ENCODE measurements at regions not wholly inside any gene's neighbourhood (a gene's known extent, or its start where the extent isn't known, plus 50 kb on each side); places are given as distances from the start of the nearest gene placed in this dataset.
"Not testable (repeated sequence)": the region's sequence is repeated elsewhere in the genome, so short reads cannot be mapped to it uniquely, and the experiment has no call there.

GRCh38 chrX:138856881-138857604, 145.5 kb upstream of the FGF13 start:
- H3K27ac Mint-ChIP-seq, result peak overlapping the region in 1 of 6 donors; percentile 34
- no peak for DNase-seq

GRCh38 chrX:138853936-138854335, 142.4 kb upstream of the FGF13 start:
- ATAC-seq (ENCODE audit: low read depth in 2 of 2) (no peak), DNase-seq (no peak)
- Mint-ChIP-seq H3K4me3 (no peak overlapping the region), H3K4me1 (no peaks in the 10 kb centered on the region), H3K27ac (no peak overlapping the region), H3K36me3 (no peaks in the 10 kb centered on the region), H3K9me3 (peaks cover 0 to 3% (median 0%) of the 10 kb centered on the region in 7 donors), H3K27me3 (no peaks in the 10 kb centered on the region)

More at GRCh38 chrX:138856881-138857604, 145.5 kb upstream of the FGF13 start:
- Mint-ChIP-seq H3K9me3 (peaks cover 0 to 2% (median 0%) of the 10 kb centered on the region in 7 donors), H3K36me3 (no peaks in the 10 kb centered on the region), H3K4me3 (no peak overlapping the region), H3K27me3 (no peaks in the 10 kb centered on the region), H3K4me1 (no peaks in the 10 kb centered on the region)
- ATAC-seq (ENCODE audit: low read depth in 2 of 2), result no peak

GRCh38 chrX:138849521-138849920, 138.0 kb upstream of the FGF13 start:
- H3K4me1 Mint-ChIP-seq, result no peaks in the 10 kb centered on the region
- no peaks in the 10 kb centered on the region for H3K36me3 Mint-ChIP-seq
- ATAC-seq (ENCODE audit: low read depth in 2 of 2) (no peak), DNase-seq (no peak)
- no peak overlapping the region for H3K27ac Mint-ChIP-seq
- no peaks in the 10 kb centered on the region for H3K27me3 Mint-ChIP-seq
- peaks cover 0 to 3% (median 0%) of the 10 kb centered on the region in 7 donors for H3K9me3 Mint-ChIP-seq
- H3K4me3 Mint-ChIP-seq, result no peak overlapping the region

- Mint-ChIP-seq H3K27ac (no peak overlapping the region), H3K4me1 (no peaks in the 10 kb centered on the region), H3K9me3 (peaks cover 0 to 4% (median 0%) of the 10 kb centered on the region in 7 donors), H3K36me3 (no peaks in the 10 kb centered on the region), H3K27me3 (no peaks in the 10 kb centered on the region), H3K4me3 (no peak overlapping the region)
- DNase-seq (no peak), ATAC-seq (ENCODE audit: low read depth in 2 of 2) (no peak)
Observed at GRCh38 chrX:138847930-138848329, 136.4 kb upstream of the FGF13 start.

- H3K4me1 Mint-ChIP-seq, result no peaks in the 10 kb centered on the region
- peaks cover 0 to 3% (median 0%) of the 10 kb centered on the region in 7 donors for H3K9me3 Mint-ChIP-seq
- ATAC-seq (ENCODE audit: low read depth in 2 of 2) (no peak), DNase-seq (no peak)
- H3K4me3 Mint-ChIP-seq, result no peak overlapping the region
- no peaks in the 10 kb centered on the region for H3K36me3 Mint-ChIP-seq
- H3K27ac Mint-ChIP-seq, result no peak overlapping the region
- H3K27me3 Mint-ChIP-seq, result no peaks in the 10 kb centered on the region
Observed at GRCh38 chrX:138845786-138846185, 134.3 kb upstream of the FGF13 start.

- H3K27me3 Mint-ChIP-seq, result peaks cover 5 to 16% (median 5%) of the 10 kb centered on the region in 3 donors
- not testable (repeated sequence) for H3K4me3 Mint-ChIP-seq
Observed at GRCh38 chrX:138807400-138807799, 95.9 kb upstream of the FGF13 start.

GRCh38 chrX:138794246-138794645, 82.7 kb upstream of the FGF13 start:
- no peak for ATAC-seq (ENCODE audit: low read depth in 2 of 2)
- Mint-ChIP-seq H3K9me3 (peaks cover 0 to 14% (median 5%) of the 10 kb centered on the region in 7 donors), H3K27ac (no peak overlapping the region), H3K36me3 (no peaks in the 10 kb centered on the region), H3K27me3 (peaks cover 0 to 8% (median 0%) of the 10 kb centered on the region in 3 donors), H3K4me3 (no peak overlapping the region), H3K4me1 (no peaks in the 10 kb centered on the region)
- DNase-seq, result no peak

More at GRCh38 chrX:138807400-138807799, 95.9 kb upstream of the FGF13 start:
- H3K27ac Mint-ChIP-seq; DNase-seq; H3K36me3 Mint-ChIP-seq; H3K4me1 Mint-ChIP-seq; ATAC-seq (ENCODE audit: low read depth in 2 of 2): not testable (repeated sequence)
- peaks cover 2 to 36% (median 10%) of the 10 kb centered on the region in 7 donors for H3K9me3 Mint-ChIP-seq

- DNase-seq (no peak), ATAC-seq (ENCODE audit: low read depth in 2 of 2) (no peak)
- peaks cover 0 to 9% (median 4%) of the 10 kb centered on the region in 7 donors for H3K9me3 Mint-ChIP-seq
- no peak overlapping the region for H3K27ac Mint-ChIP-seq
- no peaks in the 10 kb centered on the region for H3K4me1 Mint-ChIP-seq
- H3K36me3 Mint-ChIP-seq, result no peaks in the 10 kb centered on the region
- H3K4me3 Mint-ChIP-seq, result no peak overlapping the region
- H3K27me3 Mint-ChIP-seq, result peaks cover 0 to 8% (median 0%) of the 10 kb centered on the region in 3 donors
Observed at GRCh38 chrX:138791551-138791950, 80.0 kb upstream of the FGF13 start.

- H3K36me3 Mint-ChIP-seq, result no peaks in the 10 kb centered on the region
- no peaks in the 10 kb centered on the region for H3K4me1 Mint-ChIP-seq
- peaks cover 0 to 8% (median 0%) of the 10 kb centered on the region in 3 donors for H3K27me3 Mint-ChIP-seq
- ATAC-seq (ENCODE audit: low read depth in 2 of 2) (no peak), DNase-seq (no peak)
- peak overlapping the region in 1 of 6 donors; percentile 5 for H3K27ac Mint-ChIP-seq
- H3K4me3 Mint-ChIP-seq, result no peak overlapping the region
- peaks cover 0 to 19% (median 11%) of the 10 kb centered on the region in 7 donors for H3K9me3 Mint-ChIP-seq
Observed at GRCh38 chrX:138788771-138789170, 77.3 kb upstream of the FGF13 start.

- not testable (repeated sequence) for H3K27ac Mint-ChIP-seq; H3K27me3 Mint-ChIP-seq; DNase-seq; ATAC-seq (ENCODE audit: low read depth in 2 of 2); H3K4me1 Mint-ChIP-seq; H3K9me3 Mint-ChIP-seq; H3K36me3 Mint-ChIP-seq; H3K4me3 Mint-ChIP-seq
Observed at GRCh38 chrX:138778576-138778909, 67.0 kb upstream of the FGF13 start.

- not testable (repeated sequence) for H3K27me3 Mint-ChIP-seq; H3K4me3 Mint-ChIP-seq; H3K27ac Mint-ChIP-seq; DNase-seq; H3K36me3 Mint-ChIP-seq; H3K9me3 Mint-ChIP-seq; ATAC-seq (ENCODE audit: low read depth in 2 of 2); H3K4me1 Mint-ChIP-seq
Observed at GRCh38 chrX:138777908-138778575, 66.5 kb upstream of the FGF13 start.

- Mint-ChIP-seq H3K4me3 (no peak overlapping the region), H3K27ac (no peak overlapping the region), H3K4me1 (no peaks in the 10 kb centered on the region), H3K9me3 (peaks cover 0 to 4% (median 0%) of the 10 kb centered on the region in 7 donors), H3K27me3 (peaks cover 0 to 7% (median 0%) of the 10 kb centered on the region in 3 donors), H3K36me3 (no peaks in the 10 kb centered on the region)
- ATAC-seq (ENCODE audit: low read depth in 2 of 2), result no peak
- no peak for DNase-seq
Observed at GRCh38 chrX:138777230-138777629, 65.7 kb upstream of the FGF13 start.

- no peak for DNase-seq
- Mint-ChIP-seq H3K36me3 (no peaks in the 10 kb centered on the region), H3K4me3 (no peak overlapping the region), H3K4me1 (no peaks in the 10 kb centered on the region), H3K27ac (no peak overlapping the region), H3K9me3 (peaks cover 0 to 2% (median 0%) of the 10 kb centered on the region in 7 donors), H3K27me3 (peaks cover 0 to 7% (median 0%) of the 10 kb centered on the region in 3 donors)
- ATAC-seq (ENCODE audit: low read depth in 2 of 2), result no peak
Observed at GRCh38 chrX:138775517-138775916, 64.0 kb upstream of the FGF13 start.

GRCh38 chrX:138771047-138771446, 59.5 kb upstream of the FGF13 start:
- peaks cover 0 to 1% (median 0%) of the 10 kb centered on the region in 7 donors for H3K9me3 Mint-ChIP-seq
- no peaks in the 10 kb centered on the region for H3K36me3 Mint-ChIP-seq
- H3K27ac Mint-ChIP-seq, result no peak overlapping the region
- DNase-seq, result no peak
- no peak overlapping the region for H3K4me3 Mint-ChIP-seq
- no peaks in the 10 kb centered on the region for H3K4me1 Mint-ChIP-seq
- peaks cover 0 to 7% (median 0%) of the 10 kb centered on the region in 3 donors for H3K27me3 Mint-ChIP-seq
- ATAC-seq (ENCODE audit: low read depth in 2 of 2), result no peak

Data from naive B cell (primary cell).